GM04503 (cell line): ENCODE measurements at regions not wholly inside any gene's neighbourhood (a gene's known extent, or its start where the extent isn't known, plus 50 kb on each side); places are given as distances from the start of the nearest gene placed in this dataset.
A peak's percentile ranks its signal among the peaks of the same experiment; 100 is the strongest.

Source experiments
- DNase-seq: peaks from one replicate; pipeline ENCODE4 v3.0.0-alpha.2; 2012; ENCODE audit warnings: low read depth

DNA sequence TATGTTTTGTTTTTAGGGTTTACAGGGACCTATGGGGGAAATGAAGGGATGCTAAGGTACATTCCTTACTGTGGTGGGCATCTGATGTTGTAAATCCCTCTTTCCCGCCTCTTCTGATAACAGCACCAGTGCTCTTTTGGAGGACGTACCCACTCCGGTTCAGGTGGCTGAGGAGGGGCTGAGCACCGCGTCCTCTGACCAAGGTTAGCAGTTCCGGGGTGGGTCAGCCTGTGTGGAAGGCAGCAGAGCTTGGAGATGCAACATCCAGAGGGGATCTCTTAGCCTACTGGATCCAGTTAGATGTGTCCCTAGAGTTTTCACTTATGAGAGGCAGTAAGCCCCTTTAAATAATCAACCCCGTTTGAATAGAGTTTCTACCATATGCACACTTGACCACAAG is 135.3 kb upstream of the KCNG1 start:
- no peak for DNase-seq

DNA sequence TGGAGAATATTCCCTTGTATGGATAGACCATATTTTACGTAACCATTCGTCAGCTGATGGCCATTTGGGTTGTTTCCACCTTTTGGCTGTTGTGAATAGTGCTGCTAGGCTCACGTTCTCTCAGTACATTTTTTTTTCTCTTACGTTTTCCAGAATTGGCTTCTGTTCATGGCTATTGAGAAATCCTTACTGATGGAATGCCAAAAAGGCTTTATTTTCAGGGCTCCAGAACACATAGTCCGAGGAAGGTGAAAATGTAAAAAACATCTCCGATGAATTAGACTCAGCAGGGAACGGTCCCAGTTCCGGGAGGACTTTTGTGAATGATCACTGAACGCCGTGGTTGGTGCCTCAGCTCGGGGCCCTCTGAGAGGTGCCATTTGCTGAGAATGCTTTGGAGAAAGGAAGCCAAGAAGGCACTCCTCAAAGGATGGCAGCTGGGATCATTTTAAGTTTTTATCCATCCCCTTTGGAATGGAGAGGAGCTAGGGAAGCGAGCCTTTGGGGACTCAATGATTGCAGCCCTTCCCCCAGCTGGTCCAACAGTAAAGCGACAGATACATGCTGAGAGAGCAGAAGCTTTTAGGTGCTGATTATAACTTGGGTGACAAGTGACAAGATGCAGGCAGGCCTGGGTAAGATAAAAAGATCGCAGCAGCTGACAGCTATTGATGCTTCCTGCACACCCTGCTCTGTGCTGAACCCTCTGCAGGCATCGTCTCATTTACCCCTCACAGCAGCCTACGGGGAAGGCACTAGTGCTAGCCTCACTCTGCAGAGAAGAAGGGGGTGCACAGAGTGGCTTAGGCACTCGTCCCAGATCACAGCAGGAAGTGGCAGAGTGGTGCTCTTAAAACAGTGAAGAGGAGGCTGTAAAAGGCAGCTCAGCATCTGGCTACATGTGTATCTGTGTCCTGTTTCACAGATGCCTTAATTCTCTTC is 133.4 kb upstream of the KCNG1 start:
- peak; percentile 15 for DNase-seq

DNA sequence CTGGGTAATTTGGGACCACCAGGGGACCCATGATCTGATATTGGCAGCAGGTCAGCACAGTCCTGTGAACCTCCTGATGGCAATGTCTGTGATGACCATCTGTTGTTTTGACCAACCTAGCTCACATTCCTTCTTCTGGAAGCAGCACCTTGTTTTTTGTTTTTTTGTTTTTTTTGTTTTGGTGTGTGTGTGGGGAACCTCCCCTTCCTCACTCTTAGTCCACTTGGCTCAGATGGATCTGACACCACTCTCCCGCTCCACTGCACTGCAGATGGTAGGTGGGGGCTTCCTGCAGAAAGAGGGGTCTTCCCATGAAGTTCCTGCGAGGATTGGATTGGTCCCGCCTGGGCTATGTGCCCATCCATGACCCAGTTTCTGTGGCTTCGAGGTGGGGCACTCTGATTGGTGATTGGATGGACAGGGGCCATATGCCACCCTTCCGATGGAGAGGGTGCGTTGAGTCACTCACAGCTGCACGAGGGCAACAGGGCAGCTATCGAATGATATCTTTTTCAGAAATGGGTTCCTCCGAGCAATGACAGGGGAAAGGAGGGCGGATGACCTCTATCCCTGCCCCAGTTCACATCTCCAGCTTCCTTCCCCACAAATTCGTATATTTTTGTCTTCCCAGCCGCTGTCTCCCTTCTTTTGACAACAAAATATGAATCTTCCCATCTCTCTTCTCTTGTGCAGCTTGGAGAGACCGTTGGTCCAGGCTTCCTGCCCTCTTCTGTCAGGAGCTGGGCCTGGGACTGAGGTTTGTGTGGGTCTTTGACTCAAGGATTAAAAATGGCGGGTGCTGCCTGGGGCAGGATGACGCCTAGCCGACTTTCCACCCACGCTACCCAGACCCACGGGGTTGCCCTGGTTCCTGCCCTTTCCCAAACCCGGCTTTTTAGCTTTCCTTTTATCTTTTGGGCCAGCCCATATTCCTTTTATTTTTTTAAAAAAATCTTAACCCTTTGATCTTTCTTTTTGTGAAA is 132.1 kb upstream of the KCNG1 start:
- DNase-seq, result no peak

DNA sequence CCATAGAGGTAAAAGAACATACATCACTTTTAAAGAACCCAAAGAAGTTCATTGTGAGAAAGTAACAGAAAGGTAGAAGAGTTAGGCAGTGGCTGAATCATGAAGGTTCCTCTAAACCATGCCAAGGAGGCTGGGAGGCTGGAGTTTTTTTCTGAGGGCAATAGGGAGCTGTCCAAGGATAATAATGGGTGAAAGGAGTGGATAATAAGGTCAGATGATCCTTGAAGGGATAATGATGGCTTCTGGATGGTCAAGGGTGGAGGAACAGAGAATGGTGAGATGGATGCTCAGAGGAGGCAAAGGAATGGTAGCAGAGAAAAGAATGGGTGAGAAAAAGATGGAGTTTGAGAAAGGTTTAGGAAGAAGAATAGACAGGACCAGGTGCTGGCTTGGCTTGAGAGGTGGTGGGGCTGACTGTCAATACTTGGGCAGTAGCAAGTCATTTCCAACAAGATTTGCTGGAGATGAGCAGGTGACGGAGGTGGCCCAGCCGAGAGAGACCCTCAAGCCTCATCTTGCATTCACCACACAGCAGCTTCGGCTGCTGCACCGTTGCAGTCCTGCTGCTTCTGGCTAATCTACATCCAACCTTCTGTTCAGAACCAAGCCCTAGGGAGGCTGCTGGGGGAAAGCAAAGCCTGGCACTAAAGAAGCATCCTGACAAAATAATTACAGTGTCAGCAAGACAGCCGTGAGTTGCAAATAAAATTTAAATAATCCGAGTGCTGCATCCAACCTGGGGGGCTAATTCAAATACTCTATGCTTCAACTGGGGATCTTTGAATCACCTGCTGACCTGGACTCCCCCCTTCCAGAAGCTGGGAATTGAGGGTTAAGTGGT is 131.2 kb upstream of the KCNG1 start:
- DNase-seq, result no peak

DNA sequence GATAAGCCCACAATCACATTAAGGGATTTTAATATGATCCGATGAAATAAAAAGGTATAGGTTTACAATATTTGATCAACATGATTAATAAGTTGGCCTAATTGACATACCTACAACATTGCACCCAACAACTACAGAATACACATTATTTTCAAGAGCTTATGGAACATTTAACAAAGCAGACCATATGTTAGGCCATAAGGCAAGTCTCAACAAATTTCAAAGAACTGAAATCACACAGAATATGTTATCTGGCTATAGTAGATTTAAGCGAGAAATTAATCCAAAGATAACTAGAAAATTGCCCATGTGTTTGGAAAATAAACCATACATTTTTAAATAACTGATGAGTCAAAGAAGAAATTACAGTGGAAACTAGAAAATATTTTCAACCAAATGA is 126.0 kb upstream of the KCNG1 start:
- no peak for DNase-seq

DNA sequence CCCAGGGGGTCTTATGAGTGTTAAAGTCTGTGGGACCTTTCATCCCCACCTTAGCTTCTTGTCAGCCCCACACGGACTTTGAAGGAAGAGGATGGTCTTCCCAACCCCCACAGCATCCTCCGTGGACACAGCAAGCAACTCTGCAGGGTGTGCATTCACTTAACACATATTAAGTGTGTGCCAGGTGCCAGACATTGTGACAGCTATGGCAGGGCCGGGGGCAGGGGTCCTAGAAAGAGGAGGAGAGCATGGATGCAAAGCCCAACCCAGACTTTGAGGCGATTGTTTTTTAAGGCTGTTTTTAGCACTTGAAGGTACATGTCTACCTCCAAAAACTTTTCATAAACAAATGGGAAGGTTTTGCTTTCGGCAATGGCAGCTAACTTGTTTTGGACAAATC is 121.6 kb upstream of the KCNG1 start:
- no peak for DNase-seq

DNA sequence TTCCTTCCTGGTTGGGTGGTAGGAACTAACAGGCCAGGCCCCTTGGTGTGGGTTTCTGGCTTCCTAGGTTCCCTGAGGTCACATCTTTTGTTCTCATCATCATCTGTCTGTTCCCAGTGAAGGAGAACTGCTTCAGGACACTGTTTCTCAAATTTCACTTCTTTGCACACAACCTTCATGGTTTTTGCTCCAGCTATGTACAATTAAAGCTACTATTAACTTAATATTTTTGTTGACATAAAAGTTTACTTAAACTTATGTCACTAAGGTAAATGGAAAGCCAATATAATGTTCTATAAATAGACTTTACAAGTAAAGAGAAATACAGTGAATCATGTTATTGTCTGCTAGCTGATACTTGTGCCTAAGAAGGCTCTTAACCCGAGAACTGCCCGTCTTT is 120.7 kb upstream of the KCNG1 start:
- DNase-seq, result no peak

DNA sequence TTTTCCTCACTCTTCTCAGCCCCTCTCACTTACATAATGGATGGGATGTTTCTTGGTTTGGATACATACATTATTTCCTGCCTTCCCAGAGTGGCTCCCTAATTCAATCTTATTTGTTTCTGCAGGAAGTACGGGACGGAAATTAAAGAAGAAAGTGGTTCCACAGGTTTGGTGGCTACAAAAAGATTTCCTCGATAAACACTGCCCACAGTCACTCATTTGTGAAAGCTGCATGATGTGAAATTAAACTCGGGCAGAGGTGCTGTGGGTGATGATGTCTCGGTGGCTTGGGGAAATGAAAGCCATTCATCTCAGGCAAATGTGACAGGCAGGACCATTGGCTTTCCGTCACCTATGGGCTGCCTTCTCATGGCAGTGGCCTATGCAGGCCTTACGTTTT is 119.5 kb upstream of the KCNG1 start:
- DNase-seq, result no peak

DNA sequence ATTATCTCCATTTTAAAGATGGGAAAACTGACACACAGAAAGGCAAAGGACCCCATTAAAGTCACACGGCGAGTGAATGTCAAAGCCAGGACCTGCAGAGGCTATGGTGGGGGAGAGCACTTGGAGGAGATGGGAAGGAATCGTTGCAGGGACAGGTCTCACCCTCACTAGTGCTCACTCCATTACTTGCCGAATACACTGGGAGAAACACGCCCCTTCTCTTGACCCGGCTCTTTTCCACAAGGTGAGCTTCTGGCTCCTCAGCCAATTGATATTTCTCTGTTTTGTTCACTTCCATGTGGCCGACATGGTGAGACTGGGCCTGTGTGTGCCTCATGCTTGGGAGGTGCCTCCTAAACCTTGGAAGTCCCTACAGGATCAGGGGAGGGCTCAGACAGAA is 117.8 kb upstream of the KCNG1 start:
- DNase-seq, result no peak

DNA sequence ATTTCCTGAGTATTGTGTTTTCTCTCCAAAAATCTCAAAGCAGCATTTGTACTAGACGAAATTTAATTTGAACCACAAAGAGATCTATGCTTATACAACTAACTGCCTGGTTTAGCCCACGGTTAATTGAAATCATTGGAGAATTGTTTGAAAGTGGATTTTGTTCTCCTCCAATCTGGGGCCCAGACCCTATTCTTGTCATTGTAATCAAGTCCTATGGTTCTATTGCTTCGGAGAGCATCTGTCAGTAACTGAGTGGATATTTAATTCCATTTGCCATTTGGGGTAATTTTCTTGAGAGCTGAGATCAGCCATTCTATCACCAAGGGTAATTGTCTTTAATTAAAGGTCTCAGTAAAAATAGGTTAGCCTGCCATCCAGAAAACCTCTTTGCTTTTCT is 117.0 kb upstream of the KCNG1 start:
- no peak for DNase-seq

DNA sequence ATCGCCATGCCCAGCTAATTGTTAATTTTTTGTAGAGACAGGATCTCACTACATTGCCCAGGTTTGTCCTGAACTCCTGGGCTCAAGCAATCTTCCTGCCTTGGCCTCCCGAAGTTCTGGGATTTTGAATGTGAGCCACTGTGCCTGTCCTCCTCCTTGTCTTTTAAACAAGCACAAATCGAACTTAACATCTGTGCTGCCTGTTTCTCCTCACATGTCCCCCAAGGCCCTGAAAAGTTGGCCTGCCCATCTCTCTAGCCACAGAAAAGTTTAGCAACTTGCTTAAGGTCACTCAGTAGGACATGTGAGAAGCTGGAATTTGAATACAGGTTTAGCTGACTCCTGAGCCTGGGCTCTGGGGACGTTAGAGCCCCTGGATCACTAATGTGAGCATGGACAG is 115.7 kb upstream of the KCNG1 start:
- DNase-seq, result no peak

DNA sequence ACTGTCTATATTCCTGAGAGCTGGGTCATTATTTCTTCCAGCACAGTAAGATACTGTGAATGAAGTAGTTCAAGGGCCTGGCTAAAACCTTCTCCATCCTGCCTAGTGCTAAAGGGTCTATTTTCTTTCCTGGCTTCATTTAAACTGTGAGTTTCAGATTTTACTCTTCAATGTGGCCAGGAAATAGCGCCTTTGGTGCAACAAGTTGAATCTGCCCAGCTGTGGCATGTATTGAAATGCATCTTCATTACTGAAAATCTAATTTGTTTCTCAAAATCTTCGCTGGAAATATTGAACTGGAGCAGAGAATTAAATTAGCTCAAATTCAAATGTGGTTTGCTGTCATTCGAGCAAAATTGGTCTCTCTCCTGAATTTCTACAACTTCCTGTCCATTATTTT is 114.6 kb upstream of the KCNG1 start:
- DNase-seq, result no peak

DNA sequence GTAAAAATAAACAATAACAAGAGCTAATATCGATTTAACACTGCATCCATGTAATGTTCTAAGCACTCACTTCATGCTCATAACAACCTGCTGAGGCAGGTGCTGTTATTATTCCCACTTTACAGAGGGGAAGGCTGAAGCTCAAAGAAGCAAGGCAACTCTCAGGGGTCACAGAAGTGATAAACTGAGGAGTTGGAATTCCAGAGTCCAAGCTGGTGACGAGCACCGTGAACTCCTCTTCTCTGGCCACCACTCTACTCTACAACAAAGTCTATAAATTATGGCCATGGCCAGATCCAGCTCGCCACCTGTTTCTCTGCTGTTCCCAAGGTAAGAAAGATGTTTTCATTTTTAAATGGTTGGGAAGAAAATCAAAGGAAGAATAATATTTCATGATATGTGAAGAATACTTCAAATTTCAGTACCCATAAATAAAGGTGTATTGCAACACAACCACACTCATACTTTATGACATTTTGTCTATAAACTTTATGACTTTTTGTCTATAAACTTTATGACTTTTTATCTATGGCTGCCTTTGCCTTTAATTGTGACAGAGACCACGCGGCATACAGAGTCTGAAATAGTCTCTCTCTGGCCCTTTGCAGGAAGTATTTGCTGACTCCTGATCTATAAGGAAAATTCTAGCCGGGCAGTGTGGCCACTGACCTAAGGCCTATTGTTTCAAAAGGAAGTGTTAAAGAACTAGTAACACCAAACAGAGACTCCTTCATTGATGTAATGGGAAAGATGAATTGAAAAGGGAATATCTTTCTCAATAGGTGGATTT is 113.2 kb upstream of the KCNG1 start:
- DNase-seq, result no peak

DNA sequence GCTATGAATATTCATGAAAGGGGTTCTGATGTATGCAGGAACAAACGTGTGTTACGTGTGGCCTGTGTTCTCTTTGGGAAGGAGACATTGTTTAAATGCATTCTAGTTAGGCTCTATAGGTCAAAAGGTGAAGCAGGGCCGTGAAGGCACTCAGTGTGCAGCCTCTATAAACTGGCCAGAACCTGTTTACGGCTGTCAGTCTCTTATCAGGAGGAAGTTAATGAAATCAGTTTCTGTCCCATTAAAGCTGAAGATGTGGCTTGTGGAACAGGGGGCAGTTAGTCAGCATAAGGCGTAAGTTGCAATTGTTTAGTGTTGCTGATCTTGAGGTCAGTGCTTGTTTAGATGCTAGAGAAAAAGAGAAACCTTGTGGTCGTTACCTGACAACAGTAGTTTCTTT is 111.5 kb upstream of the KCNG1 start:
- no peak for DNase-seq

DNA sequence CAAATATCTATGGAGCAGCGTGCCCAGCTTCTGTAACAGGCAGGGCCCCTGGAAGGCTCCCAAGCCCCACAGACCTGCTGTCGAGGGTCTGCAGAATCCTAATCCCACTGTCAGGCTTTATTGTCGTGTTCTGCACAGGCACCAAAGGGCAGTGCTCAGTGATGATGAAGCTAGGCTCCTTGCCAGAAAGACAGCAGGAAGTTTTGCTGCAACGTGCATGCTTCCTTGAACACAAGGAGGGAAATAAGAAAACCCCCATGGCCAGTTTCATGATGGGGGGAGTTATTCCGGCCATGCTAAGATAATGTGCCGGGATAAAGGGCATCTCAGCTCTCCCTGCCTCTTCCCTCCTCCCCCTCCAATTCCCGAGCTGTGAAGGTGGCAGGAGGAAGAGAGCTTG is 109.4 kb upstream of the KCNG1 start:
- no peak for DNase-seq

DNA sequence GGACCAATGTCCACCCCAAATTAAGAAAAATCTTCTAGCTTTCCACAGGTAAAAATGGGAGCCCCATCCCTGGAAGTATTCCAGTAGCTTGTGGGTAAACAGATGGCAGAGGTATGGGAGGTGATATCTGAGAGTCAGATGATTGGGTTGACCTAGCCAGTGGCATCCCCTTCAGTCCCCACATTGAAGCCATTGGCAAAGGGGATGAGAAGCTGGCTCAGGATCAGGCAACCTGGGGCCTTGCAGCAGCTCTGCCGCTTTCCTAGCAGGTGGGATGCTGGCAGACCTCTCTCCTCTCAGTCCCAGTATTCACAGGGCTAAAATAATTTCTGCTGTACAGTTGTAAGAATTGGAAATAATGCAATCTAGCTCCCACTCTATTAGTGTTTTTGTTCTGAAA is 108.9 kb upstream of the KCNG1 start:
- no peak for DNase-seq

DNA sequence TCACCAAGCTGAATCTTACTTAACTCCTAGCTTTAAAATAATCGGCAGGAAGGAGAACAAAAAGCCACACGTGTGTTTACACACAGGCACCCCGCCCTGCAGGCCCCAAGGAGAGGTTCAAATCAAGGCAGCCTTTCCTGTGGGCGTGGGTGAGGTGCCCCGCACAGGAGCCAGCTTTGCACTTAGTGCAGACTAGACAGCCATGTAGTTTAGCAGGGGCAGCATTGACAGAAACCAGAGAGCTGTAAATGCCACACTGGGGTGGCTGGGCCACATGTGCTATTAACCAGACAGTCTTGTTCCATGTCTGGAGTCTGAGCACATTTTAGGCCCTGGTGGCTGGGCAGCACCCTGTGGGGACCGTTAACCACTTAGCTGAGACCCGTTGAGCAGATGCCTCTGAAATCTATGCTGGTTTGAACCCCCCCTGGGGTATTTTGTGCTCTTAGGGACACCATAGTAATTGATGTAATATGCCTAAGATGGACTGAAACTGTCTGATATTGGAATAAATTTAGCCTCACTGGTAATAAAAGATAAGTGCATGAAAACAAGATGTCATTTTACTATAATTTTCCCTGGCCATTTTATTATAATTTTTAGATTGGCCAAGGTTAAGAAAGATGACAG is 106.4 kb upstream of the KCNG1 start:
- no peak for DNase-seq

DNA sequence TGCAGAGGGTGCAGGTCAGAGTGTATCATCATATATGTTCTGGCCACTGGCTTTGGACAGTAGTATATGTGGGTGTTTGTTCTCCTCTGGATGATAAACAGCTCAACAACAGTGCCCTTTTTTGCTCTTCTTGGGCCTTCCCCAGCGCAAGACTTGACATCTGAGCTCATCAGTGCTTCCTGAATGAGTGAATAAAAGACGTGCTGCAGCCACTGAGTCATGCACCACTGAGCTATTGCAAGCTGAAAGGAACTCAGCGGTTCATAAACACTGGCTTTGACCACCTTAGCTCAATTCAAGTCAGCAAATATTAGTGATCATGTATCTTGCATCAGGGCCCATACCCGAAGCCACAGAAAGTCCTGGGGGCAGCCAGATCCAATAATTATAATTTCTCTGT is 105.3 kb upstream of the KCNG1 start:
- DNase-seq, result peak; percentile 61

DNA sequence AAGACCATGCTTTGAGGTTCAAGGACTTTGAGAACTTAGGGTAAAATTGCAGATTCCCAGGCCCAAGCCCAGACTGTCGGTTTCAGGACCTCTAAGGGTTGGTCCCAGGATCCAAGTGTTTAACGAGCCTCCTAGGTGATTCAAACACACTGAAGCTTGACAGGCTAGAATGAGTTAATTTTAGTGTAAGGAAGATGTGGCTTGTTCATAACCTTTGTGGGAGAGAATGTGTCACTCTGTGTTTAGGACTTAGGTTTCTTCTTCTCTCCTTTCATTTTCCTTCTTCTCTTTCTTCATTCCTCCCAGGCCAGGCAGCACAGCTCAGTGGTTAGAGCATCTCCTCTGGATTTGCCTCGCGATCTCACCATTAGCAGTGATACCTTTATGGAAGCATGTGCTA is 104.8 kb upstream of the KCNG1 start:
- DNase-seq, result no peak

DNA sequence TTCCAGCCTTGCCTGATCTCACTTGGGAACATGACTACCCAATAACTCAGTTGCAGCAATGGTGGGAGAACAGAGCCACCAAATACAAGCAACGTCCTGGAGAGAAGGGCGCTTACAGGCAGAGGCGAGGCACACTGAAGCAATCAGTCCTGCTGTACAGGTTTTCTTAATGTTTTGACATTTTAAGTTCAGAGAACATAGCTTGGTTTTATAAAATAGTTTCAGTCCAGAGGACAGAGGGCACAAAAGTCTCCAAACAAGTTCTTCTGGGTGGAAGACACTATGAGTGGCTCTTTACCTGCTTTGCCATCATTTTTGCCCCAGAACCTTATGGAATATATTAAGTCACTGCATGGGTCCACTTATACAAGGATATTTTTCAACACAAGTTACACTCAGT is 103.4 kb upstream of the KCNG1 start:
- DNase-seq, result no peak

DNA sequence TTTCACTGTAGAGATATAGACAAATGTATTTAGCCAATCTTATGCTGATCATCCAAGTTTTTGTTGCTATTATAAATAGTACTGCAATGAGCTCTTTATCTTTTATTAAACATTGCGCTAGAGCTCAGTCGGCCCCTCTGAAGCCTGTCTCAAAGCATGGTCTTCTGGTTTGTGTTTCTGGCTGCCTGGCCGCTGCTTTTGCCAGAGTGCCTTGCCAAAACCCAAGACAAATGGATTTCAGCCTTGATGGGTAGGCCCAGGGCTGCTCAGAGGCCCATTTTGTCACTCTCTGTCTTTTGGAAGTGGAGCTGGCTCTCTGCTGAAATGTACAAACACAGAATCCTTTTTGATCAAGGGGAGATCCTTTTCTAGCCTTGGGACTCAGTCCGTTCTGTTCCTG is 102.9 kb upstream of the KCNG1 start:
- no peak for DNase-seq
